GM21786 (cell line): ENCODE measurements at regions not wholly inside any gene's neighbourhood (a gene's known extent, or its start where the extent isn't known, plus 50 kb on each side); places are given as distances from the start of the nearest gene placed in this dataset.

Experiments used
- ATAC-seq: cut with Tn5 transposase; IDR thresholded peaks from one replicate; pipeline ENCODE4 v1.9.1; 2021; ENCODE audit not compliant: unreplicated experiment

DNA sequence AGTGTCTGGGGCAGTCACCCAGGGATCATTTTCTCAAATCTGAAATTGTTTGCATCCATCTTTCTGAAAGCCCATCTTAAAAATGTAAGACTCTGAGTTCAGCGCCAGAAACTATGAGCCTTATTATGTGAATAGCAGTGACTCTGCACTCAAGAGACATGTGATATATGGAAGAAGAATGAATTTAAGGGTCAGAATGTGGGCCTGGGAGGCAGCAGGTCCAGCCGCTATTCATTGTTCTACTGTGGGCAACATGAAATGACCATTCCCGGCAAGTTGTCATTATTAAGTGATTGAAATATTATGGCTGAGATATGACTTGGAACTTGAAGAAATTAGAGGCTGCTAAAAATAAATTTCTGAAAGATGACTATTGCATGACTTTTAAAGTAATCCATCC lies 228.6 kb upstream of the ARRDC4 start:
- no peak for ATAC-seq

DNA sequence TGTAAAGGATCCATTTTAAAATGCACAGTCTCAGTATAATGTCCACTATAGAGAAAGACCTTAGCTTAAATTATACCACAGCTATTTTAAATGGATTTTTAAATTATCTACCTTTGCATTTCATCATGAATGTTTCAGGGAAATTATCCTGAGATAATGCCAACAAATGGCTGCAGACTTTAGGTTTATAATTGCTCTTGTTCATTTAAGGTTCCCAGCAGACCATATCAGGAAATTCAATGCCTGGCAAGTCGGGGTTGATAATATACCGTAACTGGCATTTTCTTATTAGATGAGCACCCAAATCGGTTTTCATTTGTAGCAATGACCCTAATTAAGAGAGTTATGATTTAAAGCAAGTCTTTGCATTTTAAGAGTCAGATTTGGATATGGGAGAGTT lies 227.1 kb upstream of the ARRDC4 start:
- no peak for ATAC-seq

DNA sequence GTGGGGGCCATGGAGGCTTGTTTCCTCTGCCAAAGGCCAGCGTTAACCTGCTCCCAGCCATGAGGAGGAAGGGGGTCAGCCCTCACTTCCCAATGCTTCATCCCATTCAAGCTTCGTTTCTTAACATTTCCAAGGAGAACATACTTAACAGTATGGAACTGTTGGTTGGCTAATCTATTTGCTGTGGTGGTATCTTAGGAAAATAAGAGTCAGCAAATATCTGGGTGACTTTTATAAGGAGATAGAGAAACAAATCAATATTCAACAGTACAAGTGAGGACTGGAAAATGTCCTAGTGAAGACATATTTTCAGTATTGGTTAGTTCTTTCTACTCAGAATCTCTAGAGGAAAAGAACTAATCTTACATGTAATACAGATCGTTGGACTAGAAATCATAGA lies 223.8 kb upstream of the ARRDC4 start:
- no peak for ATAC-seq

DNA sequence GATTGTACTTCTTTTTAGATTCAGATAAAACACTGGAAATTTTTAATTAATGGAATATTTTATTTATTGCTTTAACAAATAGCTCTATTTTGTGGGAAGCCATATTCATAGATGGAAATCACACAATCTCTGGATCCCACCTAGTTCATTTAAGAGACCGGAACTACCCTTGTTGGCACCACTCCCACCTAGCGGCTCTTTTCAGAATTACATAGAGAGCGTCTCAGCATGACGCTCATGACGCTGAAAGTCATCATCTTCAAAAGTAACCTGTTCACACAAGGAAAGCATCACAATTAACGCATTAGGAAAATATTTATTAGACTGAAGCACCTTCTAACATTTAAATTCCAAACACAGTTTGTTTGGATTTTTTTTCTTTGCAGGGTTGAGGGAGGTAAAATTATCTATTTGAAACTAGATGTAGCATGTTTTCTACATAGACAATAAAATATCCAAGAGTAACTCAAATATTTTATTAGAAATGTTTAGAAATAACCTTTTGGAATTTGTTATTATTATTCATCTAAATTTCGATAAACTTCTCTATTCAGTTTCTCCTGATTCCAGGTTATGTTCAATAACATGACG lies 214.9 kb upstream of the ARRDC4 start:
- ATAC-seq: peak; percentile 68

DNA sequence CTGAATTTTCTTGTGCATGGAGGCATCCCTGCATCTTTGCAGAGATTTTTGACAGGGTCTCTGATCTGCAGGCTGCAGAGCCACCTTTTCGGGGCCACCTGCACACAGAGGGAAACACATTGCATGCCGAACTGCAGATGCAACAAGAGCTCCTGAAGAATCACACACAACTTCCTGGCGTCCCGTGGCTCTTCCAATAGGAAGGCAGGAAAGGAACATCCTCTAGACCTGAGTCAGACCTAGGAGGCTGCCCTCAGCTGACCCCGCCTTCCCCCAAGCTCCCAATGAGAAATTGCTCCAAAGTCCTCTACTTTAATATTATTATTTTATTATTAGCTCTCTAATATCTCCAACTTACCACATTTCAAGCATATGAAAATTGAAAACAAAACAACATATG lies 213.2 kb upstream of the ARRDC4 start:
- ATAC-seq: no peak

DNA sequence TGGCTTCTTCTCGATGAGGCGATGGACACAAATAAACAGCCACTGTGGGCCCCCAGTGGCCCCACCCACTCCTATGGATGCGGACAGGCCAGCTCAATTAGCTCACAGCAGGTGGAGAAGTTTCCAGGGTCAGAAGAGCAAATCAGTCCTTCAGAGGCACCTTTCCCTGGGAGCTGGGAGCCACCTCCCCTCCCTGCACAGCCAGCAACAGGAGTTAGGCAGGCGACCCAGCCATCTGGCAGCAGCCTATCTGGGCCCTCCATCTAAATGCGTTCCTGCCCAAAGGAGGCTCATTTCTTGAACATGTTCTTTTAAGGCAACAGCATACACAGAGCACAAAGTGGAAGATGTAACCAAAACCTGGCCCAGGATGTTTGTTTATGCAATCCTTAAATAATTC lies 211.9 kb upstream of the ARRDC4 start:
- no peak for ATAC-seq

DNA sequence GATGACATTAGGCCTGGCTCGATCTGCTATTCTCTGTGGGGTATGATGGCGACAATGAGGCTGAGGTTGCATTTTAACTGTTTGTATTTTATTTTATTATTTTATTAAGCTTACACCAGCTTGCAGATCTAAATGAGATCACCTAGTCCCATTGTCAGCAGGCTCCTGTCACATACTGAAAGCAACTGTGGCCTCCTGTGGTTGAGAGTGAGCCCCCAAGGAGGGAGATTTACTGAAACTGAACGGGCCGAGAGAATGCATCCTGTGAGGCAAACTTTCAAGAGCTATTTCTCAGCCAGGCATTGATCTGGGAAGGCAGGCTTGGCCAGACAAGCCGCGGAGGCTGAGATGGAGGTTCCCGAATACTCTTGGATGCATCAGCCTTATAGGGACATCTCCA lies 210.4 kb upstream of the ARRDC4 start:
- ATAC-seq: no peak

DNA sequence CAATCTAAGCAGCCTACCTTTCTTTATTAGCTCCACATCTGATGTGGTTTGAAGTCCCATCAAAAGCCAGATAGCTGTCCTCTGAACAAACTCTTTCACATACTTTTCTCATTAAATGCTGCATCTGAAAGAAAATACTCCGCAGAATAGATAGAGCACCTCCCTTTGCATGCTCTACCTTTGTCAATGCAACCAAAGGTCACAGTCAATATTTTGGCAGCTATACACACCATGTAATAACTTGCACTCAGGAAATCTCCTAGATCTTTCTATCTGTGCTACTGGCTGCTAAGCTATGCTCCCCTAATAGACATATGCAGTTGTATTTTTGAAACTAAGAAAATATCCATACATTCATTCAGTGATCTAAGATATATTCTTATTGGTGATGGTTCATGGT lies 204.8 kb upstream of the ARRDC4 start:
- no peak for ATAC-seq

DNA sequence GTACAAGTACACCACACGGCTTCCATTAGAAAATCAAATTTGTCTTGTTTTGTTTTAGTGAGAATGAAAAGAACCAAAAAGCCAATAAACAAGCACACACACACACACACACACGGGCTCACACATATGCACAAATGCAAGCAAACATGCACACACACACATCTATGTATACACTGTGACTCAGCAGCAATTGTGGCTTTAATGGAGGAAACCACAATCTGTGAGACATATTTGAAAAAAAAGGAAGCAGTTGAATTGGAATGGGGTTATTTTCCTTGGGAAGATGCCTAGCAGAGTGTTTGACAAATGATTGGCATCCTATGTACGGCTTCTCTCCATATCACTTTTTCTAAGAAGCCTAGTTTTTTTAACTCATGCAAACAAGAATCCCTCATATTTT lies 201.1 kb upstream of the ARRDC4 start:
- ATAC-seq: no peak

DNA sequence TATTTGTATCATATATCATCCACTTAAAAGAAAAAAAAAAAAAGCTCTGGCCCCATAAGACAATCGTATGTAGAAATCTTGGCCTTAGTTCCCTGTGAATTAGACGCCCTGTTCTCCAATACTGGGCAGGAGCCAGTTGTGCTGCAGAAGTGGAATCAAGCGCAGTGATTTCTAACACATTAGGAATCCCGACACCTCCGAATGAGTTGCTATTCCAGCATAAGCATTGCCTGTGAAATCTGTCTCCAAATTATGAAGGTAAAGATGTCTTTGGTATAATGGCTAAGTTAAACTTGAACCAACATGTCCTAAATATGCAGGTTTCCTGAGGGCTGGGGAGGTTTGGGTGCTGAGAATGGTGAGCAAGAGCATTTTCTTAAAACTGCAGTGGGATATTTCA lies 199.4 kb upstream of the ARRDC4 start:
- ATAC-seq: no peak

DNA sequence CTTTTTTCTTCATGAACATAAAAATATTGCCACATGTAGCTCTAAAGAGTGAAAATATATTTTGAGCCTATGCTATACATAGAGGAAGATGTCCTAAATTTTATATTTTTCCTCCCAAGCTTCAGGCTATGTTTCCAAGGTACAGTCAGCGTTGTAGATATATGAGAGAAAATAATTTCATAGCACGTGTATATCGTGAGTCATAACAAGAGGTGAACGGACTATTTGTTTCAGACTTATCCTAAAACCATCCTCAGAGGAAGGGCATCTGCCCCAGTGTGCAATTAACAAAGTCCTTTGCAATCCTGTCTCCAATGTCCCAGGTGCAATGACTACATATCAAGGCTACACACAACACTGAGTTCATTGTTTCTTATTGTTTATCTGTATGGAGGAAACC lies 177.3 kb upstream of the ARRDC4 start:
- ATAC-seq: no peak

DNA sequence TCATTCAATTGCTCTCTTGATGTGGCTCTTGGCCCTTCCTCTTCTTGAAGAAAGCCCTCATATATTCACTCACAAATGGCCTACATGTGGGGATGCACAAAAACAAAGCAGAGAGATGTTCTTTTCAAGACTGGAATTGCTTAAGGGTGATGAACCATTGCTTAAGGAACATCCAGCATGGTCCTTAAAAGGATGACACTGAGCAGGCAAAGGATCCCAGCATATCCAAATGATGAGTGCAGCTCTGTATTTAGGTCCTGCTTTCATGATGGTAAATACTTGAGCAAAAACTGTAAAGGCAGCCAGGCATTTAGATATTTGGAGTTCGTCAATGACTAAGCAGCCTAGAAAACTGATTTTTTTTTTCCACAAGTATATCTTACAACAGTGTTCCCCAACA lies 173.8 kb upstream of the ARRDC4 start:
- no peak for ATAC-seq

DNA sequence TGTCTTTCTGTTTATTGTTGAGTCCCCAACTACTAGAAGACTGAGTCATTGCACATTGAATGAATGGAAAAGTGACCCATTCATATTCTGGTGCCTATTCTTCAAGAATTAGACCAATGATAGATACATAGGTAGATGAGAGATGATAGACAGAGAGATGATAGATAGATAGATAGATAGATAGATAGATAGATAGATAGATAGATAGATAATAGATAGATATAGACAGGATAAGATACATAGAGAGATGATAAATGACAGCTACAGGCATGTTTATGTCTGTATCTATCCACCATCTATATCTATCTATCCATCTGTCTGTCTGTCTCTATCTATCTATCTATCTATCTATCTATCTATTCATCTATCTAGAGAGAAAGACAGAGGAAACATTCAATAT lies 170.3 kb upstream of the ARRDC4 start:
- ATAC-seq: no peak

DNA sequence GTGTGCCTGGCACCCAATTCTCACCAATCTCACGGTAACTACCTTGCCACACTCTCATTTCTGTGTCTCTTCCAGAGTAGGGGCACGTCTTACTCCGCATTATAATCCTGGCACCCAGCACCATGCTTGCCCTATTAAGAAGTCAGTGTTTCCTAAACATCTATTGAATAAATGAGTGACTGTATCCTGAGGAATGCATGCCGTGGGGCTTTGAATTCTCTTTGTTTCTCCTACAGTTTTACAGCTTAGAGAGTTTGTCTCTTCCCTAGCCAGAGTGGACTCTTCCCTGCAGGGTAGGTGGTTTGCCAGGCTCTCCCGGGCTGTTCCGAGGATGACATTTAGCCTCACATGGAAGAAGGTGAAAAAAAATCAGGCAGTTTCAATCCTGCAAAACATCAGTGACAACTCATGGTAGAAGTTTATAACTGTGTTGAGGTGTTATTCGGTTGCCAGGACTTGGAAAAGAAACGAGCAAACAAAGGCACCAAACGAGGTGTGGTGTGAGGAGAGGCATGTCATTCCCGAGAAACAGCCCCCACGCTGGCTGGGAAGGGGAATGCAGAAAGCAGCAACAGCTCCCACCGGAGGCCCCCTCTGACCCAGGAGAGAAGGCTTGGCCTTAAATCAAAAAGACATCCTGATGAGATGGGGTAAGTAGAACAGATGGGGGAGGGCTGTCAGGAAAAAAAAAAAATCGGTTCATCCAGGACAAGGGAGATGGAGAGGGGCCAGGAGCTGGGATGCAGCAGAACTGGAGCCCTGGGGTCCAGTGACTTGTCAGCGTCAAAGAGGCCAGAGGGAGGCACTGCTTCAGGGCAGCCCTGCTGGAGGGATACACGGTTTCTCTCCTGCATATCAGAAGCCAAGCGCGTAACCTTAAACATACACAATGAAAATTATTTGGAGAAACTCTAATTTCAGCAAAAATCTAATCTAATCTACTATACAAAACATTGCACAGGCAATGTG lies 168.4 kb upstream of the ARRDC4 start:
- ATAC-seq: no peak

DNA sequence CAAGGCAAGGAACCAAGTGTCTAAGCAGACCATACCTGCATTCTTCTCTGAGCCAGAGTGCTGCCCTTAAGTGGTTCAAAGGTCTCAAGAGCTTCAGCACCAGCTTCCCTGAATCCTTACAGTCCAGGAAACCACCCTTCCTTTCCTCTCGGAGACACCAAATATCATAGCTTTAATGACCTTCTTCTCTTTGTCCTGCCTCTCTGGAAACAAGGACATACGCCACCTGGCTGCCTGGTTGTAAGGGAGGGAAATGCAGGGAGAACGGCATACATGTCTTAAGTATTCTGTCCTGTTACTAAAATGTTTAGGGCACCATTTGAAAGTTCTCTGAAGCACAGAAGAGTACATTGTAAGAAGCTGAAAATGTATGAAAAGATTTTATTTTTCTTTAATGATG lies 155.6 kb upstream of the ARRDC4 start:
- no peak for ATAC-seq

DNA sequence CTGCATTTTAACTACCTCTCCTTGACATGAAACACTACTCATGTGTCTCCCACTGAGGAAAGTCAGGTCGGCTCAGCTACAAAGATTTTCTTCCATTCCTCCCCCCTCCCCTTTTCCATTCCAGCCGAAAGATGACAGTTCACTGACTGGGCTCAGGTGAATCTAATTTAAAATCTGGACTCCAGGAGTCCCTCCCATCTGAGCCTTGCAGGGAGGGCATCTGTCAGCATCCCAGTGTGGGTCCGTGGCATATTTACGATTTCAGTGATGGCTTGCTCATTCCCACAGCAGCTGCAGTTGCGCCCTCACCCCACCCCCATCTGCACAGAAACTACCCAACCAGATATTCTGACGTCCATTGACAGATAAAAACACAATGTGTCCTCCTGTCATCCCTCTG lies 153.7 kb upstream of the ARRDC4 start:
- no peak for ATAC-seq

DNA sequence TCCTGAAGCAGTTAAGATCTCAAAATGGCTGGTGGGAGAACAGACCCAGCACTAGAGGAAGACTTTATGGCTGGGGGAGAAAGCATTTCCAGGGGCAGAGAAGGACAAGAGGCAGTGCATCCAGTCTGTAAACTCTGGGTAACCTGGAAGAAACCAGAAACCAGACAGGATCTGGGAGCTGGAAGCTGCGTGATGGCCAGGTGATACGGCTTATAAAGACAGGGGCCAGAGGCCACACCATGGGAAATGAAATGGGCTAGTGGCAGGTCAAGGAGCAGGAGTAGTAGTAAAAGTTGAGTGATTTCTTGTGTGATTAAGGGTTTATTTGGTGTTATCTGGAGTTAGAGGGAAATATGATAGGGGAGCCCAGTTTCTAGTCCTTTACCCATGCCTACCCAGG lies 144.7 kb upstream of the ARRDC4 start:
- ATAC-seq: no peak

DNA sequence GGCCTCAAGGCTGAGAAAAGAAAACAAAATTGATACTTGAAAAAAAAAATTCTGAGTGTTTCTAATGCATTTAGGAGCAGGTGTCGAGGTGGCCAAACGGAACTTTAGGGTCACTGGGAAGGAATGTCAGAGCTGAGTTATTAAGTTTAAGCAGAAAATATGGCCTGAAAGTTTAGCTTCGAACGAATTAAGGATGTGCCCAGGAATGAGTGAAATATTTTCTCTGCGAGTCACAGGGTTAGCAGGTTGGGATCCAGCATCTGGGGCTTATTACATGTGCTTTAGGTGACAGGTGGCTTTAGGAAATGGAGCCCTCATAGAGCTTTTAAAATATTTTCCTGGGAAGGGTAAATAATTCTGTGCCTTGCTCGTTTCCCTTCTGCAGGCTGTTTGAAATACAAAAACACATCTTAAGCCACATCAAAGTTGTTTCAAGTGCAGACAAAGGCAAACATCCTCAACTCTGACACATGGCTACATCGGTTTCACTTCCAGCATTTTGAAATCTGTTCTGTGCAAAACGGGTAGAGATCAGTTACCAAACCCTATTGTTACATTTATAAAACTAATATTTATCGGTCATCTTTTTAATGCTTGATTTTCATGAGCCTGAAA lies 143.1 kb upstream of the ARRDC4 start:
- no peak for ATAC-seq

DNA sequence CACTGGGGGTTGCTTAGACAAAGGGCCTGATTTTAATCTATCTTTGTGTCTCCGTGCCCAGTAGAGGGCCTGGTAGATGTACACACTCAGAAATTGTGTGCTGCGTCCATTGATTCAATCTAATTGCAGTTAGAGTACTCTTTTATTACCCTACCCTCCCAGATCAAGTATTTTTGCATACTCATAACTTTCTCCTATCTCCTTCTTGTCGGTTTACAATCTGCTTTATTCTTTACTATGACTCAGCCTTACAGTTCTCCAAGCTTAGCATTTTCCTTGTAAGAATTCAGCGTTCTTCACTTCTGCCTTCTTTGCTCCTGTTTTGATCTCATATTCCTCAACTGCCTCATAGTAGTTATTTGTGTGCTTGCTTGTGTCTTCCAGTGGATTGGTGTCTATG lies 124.5 kb upstream of the ARRDC4 start:
- ATAC-seq: no peak

DNA sequence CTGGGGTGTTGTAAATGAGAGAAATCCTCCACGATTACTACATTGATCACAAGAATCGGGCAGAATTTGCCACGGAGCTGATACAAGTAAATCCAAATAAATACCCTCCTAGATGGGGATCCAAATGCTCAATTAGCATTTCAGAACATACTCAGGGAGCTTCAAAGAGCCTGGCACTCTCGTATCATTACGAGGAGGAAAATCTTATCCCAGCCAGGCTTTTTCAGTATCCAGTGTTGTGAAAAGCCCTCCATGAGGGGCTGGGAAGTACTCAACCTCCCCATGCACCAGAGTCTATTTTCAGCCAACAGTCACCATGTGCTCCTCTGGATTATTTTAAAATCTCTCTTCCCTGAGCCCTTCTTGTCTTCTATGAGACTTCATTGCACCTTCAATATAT lies 122.6 kb upstream of the ARRDC4 start:
- ATAC-seq: no peak

DNA sequence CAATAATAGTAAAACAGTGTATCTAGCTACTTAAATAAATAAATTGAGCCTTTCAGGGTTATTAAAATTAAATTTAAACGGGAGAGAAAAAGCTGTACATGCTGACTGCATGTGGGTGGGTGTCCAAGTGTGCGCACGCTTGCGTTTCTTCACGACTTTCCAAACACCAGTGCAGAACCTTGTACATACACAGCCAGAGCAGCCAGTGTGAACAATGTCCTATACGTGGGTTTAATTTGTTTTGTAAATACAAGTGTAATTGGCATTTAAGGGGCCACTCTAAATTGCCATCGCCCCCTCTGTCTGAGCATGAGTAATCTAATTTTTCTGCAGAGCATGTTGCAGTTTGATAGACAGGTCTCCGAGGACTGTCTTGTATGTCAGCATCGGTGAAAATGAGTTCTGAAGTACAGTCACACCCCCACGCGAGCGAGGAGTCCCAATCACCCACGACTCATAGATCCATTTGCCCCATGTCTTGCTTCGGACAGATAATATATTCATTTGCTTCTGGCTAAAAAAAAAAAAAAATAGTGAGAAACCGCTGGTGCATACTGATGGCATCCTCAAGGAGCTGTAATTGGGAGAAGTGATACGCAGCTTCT lies 121.8 kb upstream of the ARRDC4 start:
- no peak for ATAC-seq

DNA sequence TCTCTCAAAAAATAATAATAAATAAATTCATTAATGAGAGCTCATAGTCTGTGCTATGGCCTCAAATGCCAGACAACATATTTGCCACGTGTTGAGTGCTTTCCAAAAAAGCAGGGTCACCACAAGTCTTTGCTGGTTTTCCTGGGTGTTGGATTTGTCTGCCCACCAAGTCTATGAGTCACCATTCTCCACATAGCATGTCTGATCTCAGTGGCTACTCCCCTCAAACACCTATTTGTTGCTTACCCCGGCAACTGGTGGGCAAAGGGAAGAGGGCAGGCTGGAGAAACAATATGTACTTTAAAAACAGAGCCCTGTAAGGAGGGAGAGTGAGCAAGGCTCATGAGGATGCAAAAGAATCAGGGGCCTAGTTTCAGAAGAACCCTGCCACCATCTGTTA lies 120.0 kb upstream of the ARRDC4 start:
- no peak for ATAC-seq
